ENCODE measurements at regions not wholly inside any gene's neighbourhood (a gene's known extent, or its start where the extent isn't known, plus 50 kb on each side); places are given as distances from the start of the nearest gene placed in this dataset.

DNA sequence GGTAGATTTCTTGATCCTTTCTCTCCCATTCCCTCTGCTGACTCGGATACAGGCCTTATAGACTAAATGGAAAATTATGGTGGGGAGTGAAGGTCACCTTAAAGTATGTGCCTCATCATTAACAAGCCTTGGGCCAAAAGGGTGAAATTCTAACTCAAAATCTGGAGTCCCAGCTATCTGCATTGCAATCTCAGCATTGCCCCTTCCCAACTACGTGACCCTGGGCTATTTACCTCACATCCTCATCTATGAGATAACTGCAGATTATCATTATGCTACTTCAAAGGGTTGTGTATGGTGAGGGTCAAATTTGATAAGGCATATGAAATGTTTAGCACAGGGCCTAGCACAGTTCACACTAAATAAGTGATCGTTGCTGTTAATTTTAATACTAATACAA, 147.7 kb downstream of the WNT5A start:
- TF ChIP-seq, protein P1, sequence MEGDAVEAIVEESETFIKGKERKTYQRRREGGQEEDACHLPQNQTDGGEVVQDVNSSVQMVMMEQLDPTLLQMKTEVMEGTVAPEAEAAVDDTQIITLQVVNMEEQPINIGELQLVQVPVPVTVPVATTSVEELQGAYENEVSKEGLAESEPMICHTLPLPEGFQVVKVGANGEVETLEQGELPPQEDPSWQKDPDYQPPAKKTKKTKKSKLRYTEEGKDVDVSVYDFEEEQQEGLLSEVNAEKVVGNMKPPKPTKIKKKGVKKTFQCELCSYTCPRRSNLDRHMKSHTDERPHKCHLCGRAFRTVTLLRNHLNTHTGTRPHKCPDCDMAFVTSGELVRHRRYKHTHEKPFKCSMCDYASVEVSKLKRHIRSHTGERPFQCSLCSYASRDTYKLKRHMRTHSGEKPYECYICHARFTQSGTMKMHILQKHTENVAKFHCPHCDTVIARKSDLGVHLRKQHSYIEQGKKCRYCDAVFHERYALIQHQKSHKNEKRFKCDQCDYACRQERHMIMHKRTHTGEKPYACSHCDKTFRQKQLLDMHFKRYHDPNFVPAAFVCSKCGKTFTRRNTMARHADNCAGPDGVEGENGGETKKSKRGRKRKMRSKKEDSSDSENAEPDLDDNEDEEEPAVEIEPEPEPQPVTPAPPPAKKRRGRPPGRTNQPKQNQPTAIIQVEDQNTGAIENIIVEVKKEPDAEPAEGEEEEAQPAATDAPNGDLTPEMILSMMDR (IDR thresholded peaks at IDR 0.05), result no peak
- no peak for TF ChIP-seq POLR2A (IDR thresholded peaks at IDR 0.05)

All from lower leg skin (tissue), 3 donors.